ENCODE measurements at regions not wholly inside any gene's neighbourhood (a gene's known extent, or its start where the extent isn't known, plus 50 kb on each side); places are given as distances from the start of the nearest gene placed in this dataset.

- DNase-seq: no peak
These were observed 49.9 kb upstream of the HS6ST1 start for GRCh38 chr2:128368437-128369107.

- DNase-seq: no peak
These were observed 50.5 kb upstream of the HS6ST1 start for GRCh38 chr2:128369108-128369555.

GRCh38 chr2:128369602-128370467 lies 51.2 kb upstream of the HS6ST1 start:
- DNase-seq: no peak

GRCh38 chr2:128370468-128371247 lies 52.0 kb upstream of the HS6ST1 start:
- no peak for DNase-seq

GRCh38 chr2:128371248-128371630 lies 52.6 kb upstream of the HS6ST1 start:
- no peak for DNase-seq

GRCh38 chr2:128371648-128372345 lies 53.1 kb upstream of the HS6ST1 start:
- no peak for DNase-seq

GRCh38 chr2:128372621-128373341 lies 54.1 kb upstream of the HS6ST1 start:
- peak; percentile 32 for DNase-seq

GRCh38 chr2:128373451-128374000 lies 54.9 kb upstream of the HS6ST1 start:
- no peak for DNase-seq

GRCh38 chr2:128374001-128374710 lies 55.5 kb upstream of the HS6ST1 start:
- no peak for DNase-seq

- no peak for DNase-seq
These were observed 56.2 kb upstream of the HS6ST1 start for GRCh38 chr2:128374711-128375413.

GRCh38 chr2:128375454-128375853 lies 56.8 kb upstream of the HS6ST1 start:
- no peak for DNase-seq

GRCh38 chr2:128376241-128377041 lies 57.8 kb upstream of the HS6ST1 start:
- DNase-seq: no peak

GRCh38 chr2:128377071-128377910 lies 58.6 kb upstream of the HS6ST1 start:
- no peak for DNase-seq

GRCh38 chr2:128378231-128379020 lies 59.8 kb upstream of the HS6ST1 start:
- no peak for DNase-seq

- no peak for DNase-seq
These were observed 60.6 kb upstream of the HS6ST1 start for GRCh38 chr2:128379021-128380015.
